HG02759 (cell line): ENCODE measurements at regions not wholly inside any gene's neighbourhood (a gene's known extent, or its start where the extent isn't known, plus 50 kb on each side); places are given as distances from the start of the nearest gene placed in this dataset.

Experiments used
- ATAC-seq: cut with Tn5 transposase; IDR thresholded peaks from one replicate; pipeline ENCODE4 v1.9.1; 2021; ENCODE audit warnings: mild to moderate bottlenecking, moderate library complexity; ENCODE audit not compliant: unreplicated experiment

GRCh38 chr21:21605521-21605920, 607.3 kb downstream of the NCAM2 start:
- ATAC-seq, result no peak

GRCh38 chr21:21606041-21606440, 607.8 kb downstream of the NCAM2 start:
- ATAC-seq, result no peak

GRCh38 chr21:21612466-21612865, 614.3 kb downstream of the NCAM2 start:
- ATAC-seq, result no peak

- ATAC-seq, result no peak
Measured at GRCh38 chr21:21614966-21615365, 616.8 kb downstream of the NCAM2 start.

- ATAC-seq, result no peak
Measured at GRCh38 chr21:21622460-21623234, 624.4 kb downstream of the NCAM2 start.

- no peak for ATAC-seq
Measured at GRCh38 chr21:21624674-21625073, 626.5 kb downstream of the NCAM2 start.

GRCh38 chr21:21631961-21632360, 633.8 kb downstream of the NCAM2 start:
- ATAC-seq, result no peak

- ATAC-seq, result no peak
Measured at GRCh38 chr21:21632926-21633325, 634.7 kb downstream of the NCAM2 start.

GRCh38 chr21:21661741-21662140, 663.5 kb downstream of the NCAM2 start:
- ATAC-seq, result no peak

GRCh38 chr21:21662776-21663175, 664.6 kb downstream of the NCAM2 start:
- ATAC-seq, result no peak

- no peak for ATAC-seq
Measured at GRCh38 chr21:21664871-21665270, 666.7 kb downstream of the NCAM2 start.

GRCh38 chr21:21666689-21667088, 668.5 kb downstream of the NCAM2 start:
- no peak for ATAC-seq

GRCh38 chr21:21668198-21668597, 670.0 kb downstream of the NCAM2 start:
- no peak for ATAC-seq

- no peak for ATAC-seq
Measured at GRCh38 chr21:21673959-21674358, 675.8 kb downstream of the NCAM2 start.

GRCh38 chr21:21675601-21676000, 677.4 kb downstream of the NCAM2 start:
- ATAC-seq, result no peak

- no peak for ATAC-seq
Measured at GRCh38 chr21:21682172-21682571, 684.0 kb downstream of the NCAM2 start.

- ATAC-seq, result no peak
Measured at GRCh38 chr21:21688889-21689288, 690.7 kb downstream of the NCAM2 start.

- ATAC-seq, result no peak
Measured at GRCh38 chr21:21690068-21690665, 692.0 kb downstream of the NCAM2 start.

GRCh38 chr21:21712748-21713520, 714.7 kb downstream of the NCAM2 start:
- ATAC-seq, result no peak

GRCh38 chr21:21713651-21714180, 715.5 kb downstream of the NCAM2 start:
- no peak for ATAC-seq

- ATAC-seq, result no peak
Measured at GRCh38 chr21:21714426-21714825, 716.2 kb downstream of the NCAM2 start.
